Adrenal gland (tissue), 9 donors: ENCODE measurements at regions not wholly inside any gene's neighbourhood (a gene's known extent, or its start where the extent isn't known, plus 50 kb on each side); places are given as distances from the start of the nearest gene placed in this dataset.
"Not testable (repeated sequence)": the region's sequence is repeated elsewhere in the genome, so short reads cannot be mapped to it uniquely, and the experiment has no call there.

Source experiments
- DNase-seq, 7 donors: peaks; one replicate each; pipeline ENCODE4 v3.0.0-alpha.2; 2019 to 2020
- H3K27ac ChIP-seq, 5 donors: fragments of 200-600 bp; sonication (generic) in 4 of 5; 1 replicate in 3 of 5; 2 replicates in 2 of 5; pipeline versions ENCODE4 v1.5.1 to v1.8.0; 2016 to 2020; ENCODE audit warnings: mild to moderate bottlenecking in 1 of 5
- H3K27me3 ChIP-seq: fragments of 200-600 bp; 2 replicates; pipeline ENCODE4 v1.8.0; 2021
- H3K36me3 ChIP-seq, 2 donors: fragments of 200-600 bp; replicated peaks in 1 of 2; 1 replicate in 1 of 2; 2 replicates in 1 of 2; pipeline versions ENCODE4 v1.5.1 to v1.8.0; 2018 to 2022
- H3K4me1 ChIP-seq, 2 donors: fragments of 200-600 bp; replicated peaks in 1 of 2; 1 replicate in 1 of 2; 2 replicates in 1 of 2; pipeline versions ENCODE4 v1.5.1 to v1.8.0; 2018 to 2021
- H3K4me3 ChIP-seq, 4 donors: fragments of 200-600 bp; sonication (generic) in 3 of 4; one replicate each; pipeline ENCODE4 v1.5.1; 2016 to 2018
- H3K9me3 ChIP-seq, 3 donors: fragments of 200-600 bp; sonication (generic) in 1 of 3; replicated peaks in 1 of 3; 1 replicate in 2 of 3; 2 replicates in 1 of 3; pipeline versions ENCODE4 v1.5.1 to v1.8.0; 2016 to 2021
- POLR2A ChIP-seq, 2 donors: fragments of 450-650 bp; IDR thresholded peaks; one replicate each; pipeline ENCODE4 v1.6.1; 2017; ENCODE audit warnings: antibody characterized with exemption in 2 of 2, mild to moderate bottlenecking in 2 of 2, moderate library complexity in 1 of 2
- WGBS, 4 donors: extraction: QIAGEN DNeasy Blood & Tissue Kit in 2 of 4; methylation state at CpG; one replicate each; pipeline versions ENCODE4 v1.1.5 to v1.1.7; 2013 to 2017; 5-methylcytosine and 5-hydroxymethylcytosine counted together
- intact Hi-C, 2 donors: fragments of 100-400 bp; cut with DNase I; formaldehyde crosslinking; loops; one replicate each; pipeline versions ENCODE4 v1.14.1 to v1.15.0; 2022 to 2023
- TF ChIP-seq, protein P1 (sequence below), 6 experiments: fragments of 450-650 bp in 4 of 6; fragments of 200-600 bp in 2 of 6; sonication (generic) in 1 of 6; IDR thresholded peaks; 1 replicate in 5 of 6; 2 replicates in 1 of 6; pipeline versions ENCODE4 v1.5.1 to v1.8.0; 2016 to 2021; ENCODE audit warnings: antibody characterized with exemption in 6 of 6, mild to moderate bottlenecking in 2 of 6, moderate library complexity in 1 of 6
- donor health status: healthy with polysubstance abuse.
- donor health status: Bipolar disorder and iron deficiency.
- donor health status: DM: yes; HTN: yes; CAD: no.
- donor health status: DM: no; HTN: no; CAD: no.
- donor health status: DM: no; HTN: no; CAD: no.

GRCh38 chr9:92208693-92209524, 84.6 kb downstream of the IARS1 start:
- intact Hi-C loops: no loop called here
- 81 to 89% (median 82%) methylated on average over 7 of the region's 7 CpGs for WGBS, 4 donors
- Histone ChIP-seq H3K4me3 (no peak overlapping the region), H3K36me3 (peaks cover 0 to 35% of the 10 kb centered on the region in 2 donors), H3K27me3 (no peaks in the 10 kb centered on the region), H3K27ac (no peak overlapping the region), H3K4me1 (no peaks in the 10 kb centered on the region), H3K9me3 (no peaks in the 10 kb centered on the region)
- DNase-seq: no peak
- TF ChIP-seq, protein P1, sequence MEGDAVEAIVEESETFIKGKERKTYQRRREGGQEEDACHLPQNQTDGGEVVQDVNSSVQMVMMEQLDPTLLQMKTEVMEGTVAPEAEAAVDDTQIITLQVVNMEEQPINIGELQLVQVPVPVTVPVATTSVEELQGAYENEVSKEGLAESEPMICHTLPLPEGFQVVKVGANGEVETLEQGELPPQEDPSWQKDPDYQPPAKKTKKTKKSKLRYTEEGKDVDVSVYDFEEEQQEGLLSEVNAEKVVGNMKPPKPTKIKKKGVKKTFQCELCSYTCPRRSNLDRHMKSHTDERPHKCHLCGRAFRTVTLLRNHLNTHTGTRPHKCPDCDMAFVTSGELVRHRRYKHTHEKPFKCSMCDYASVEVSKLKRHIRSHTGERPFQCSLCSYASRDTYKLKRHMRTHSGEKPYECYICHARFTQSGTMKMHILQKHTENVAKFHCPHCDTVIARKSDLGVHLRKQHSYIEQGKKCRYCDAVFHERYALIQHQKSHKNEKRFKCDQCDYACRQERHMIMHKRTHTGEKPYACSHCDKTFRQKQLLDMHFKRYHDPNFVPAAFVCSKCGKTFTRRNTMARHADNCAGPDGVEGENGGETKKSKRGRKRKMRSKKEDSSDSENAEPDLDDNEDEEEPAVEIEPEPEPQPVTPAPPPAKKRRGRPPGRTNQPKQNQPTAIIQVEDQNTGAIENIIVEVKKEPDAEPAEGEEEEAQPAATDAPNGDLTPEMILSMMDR (IDR thresholded peaks at IDR 0.05): no peak
- TF ChIP-seq POLR2A (IDR thresholded peaks at IDR 0.05): no peak

DNA sequence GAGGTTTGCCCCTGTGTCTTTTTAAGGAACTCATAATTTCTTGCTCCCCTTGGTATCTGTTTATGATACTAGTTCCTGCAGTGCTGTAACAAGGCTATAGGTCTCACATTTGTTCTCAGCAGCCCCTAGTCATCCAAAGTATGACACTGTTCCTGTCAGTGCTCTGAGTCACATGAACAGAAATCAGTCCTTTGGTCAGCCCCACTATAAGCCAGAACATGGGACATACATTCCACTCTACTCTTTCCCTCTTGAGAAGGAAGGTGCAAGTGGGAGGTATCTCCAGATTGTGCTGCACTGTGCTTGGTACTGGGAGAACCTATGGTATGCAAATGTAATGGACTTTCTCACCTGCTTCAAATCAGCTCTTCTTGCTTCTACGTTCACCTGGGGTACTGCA, 87.0 kb downstream of the IARS1 start:
- Histone ChIP-seq H3K4me3 (no peak overlapping the region), H3K9me3 (no peaks in the 10 kb centered on the region), H3K27me3 (no peaks in the 10 kb centered on the region), H3K27ac (no peak overlapping the region), H3K36me3 (peaks cover 0 to 31% of the 10 kb centered on the region in 2 donors), H3K4me1 (no peaks in the 10 kb centered on the region)
- TF ChIP-seq, protein P1 (IDR thresholded peaks at IDR 0.05): no peak
- no peak for TF ChIP-seq POLR2A (IDR thresholded peaks at IDR 0.05)
- 88 to 95% (median 91%) methylated on average over 1 of the region's 1 CpG for WGBS, 4 donors
- intact Hi-C loops: no loop called here
- DNase-seq: no peak

GRCh38 chr9:92203887-92204286, 88.7 kb upstream of the SPTLC1 start:
- intact Hi-C loops, H3K4me3 ChIP-seq, DNase-seq, H3K4me1 ChIP-seq, H3K27ac ChIP-seq, H3K36me3 ChIP-seq, H3K27me3 ChIP-seq, H3K9me3 ChIP-seq: not testable (repeated sequence)
- WGBS, 4 donors: 93 to 100% (median 97%) methylated on average over 1 of the region's 1 CpG

DNA sequence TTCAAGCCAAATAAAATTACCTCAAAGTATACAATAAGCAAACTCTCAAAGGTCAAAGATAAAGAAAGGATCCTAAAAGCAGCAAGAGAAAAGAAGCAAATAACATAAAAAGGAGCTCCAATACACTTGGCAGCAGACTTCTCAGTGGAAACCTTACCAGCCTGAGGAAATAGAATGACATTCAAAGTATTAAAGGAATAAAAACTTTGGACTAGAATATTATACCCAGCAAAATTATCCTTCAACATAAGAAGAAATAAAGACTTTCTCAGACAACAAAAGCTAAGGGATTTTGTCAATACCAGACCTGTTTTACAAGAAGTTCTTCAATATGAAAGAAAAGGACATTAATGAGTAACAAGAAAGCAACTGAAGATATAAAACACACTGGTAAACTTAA, 83.0 kb upstream of the SPTLC1 start:
- DNase-seq, H3K36me3 ChIP-seq, H3K27ac ChIP-seq, H3K27me3 ChIP-seq, H3K9me3 ChIP-seq, intact Hi-C loops, H3K4me1 ChIP-seq, H3K4me3 ChIP-seq: not testable (repeated sequence)

GRCh38 chr9:92196909-92197308, 81.7 kb upstream of the SPTLC1 start:
- Histone ChIP-seq H3K4me3 (no peak overlapping the region), H3K36me3 (no peaks in the 10 kb centered on the region), H3K27ac (peak overlapping the region in 3 of 5 donors; percentile 4 to 75 (median 41)), H3K9me3 (no peaks in the 10 kb centered on the region), H3K27me3 (no peaks in the 10 kb centered on the region), H3K4me1 (no peaks in the 10 kb centered on the region)
- peak in 5 of 7 donors; percentile 34 to 70 (median 55) for DNase-seq
- TF ChIP-seq, protein P1 (IDR thresholded peaks at IDR 0.05): no peak
- no peak for TF ChIP-seq POLR2A (IDR thresholded peaks at IDR 0.05)
- 20 to 38% (median 25%) methylated on average over 1 of the region's 1 CpG for WGBS, 4 donors
- intact Hi-C loops: no loop called here
